ENCODE measurements at regions not wholly inside any gene's neighbourhood (a gene's known extent, or its start where the extent isn't known, plus 50 kb on each side); places are given as distances from the start of the nearest gene placed in this dataset.

GRCh38 chr11:116532066-116532465 is 240.7 kb downstream of the BUD13 start:
- no peak for DNase-seq (ENCODE audit: low spot score)

GRCh38 chr11:116530705-116531104 is 242.1 kb downstream of the BUD13 start:
- DNase-seq (ENCODE audit: low spot score): no peak

GRCh38 chr11:116529271-116529670 is 243.5 kb downstream of the BUD13 start:
- no peak for DNase-seq (ENCODE audit: low spot score)

GRCh38 chr11:116527180-116527991 is 245.4 kb downstream of the BUD13 start:
- DNase-seq (ENCODE audit: low spot score): no peak

GRCh38 chr11:116525961-116526495 is 246.8 kb downstream of the BUD13 start:
- no peak for DNase-seq (ENCODE audit: low spot score)

GRCh38 chr11:116519499-116519898 is 253.3 kb downstream of the BUD13 start:
- no peak for DNase-seq (ENCODE audit: low spot score)

GRCh38 chr11:116518141-116518540 is 254.6 kb downstream of the BUD13 start:
- DNase-seq (ENCODE audit: low spot score): no peak

GRCh38 chr11:116517584-116517983 is 255.2 kb downstream of the BUD13 start:
- no peak for DNase-seq (ENCODE audit: low spot score)

GRCh38 chr11:116517077-116517476 is 255.7 kb downstream of the BUD13 start:
- no peak for DNase-seq (ENCODE audit: low spot score)

- no peak for DNase-seq (ENCODE audit: low spot score)
These were observed 257.1 kb downstream of the BUD13 start for GRCh38 chr11:116515664-116516184.

GRCh38 chr11:116513894-116514293 is 258.9 kb downstream of the BUD13 start:
- DNase-seq (ENCODE audit: low spot score): no peak

GRCh38 chr11:116513278-116513823 is 259.4 kb downstream of the BUD13 start:
- DNase-seq (ENCODE audit: low spot score): no peak

- DNase-seq (ENCODE audit: low spot score): no peak
These were observed 259.9 kb downstream of the BUD13 start for GRCh38 chr11:116512841-116513240.

GRCh38 chr11:116511684-116512083 is 261.1 kb downstream of the BUD13 start:
- no peak for DNase-seq (ENCODE audit: low spot score)

GRCh38 chr11:116510886-116511650 is 261.7 kb downstream of the BUD13 start:
- DNase-seq (ENCODE audit: low spot score): no peak

GRCh38 chr11:116510166-116510565 is 262.6 kb downstream of the BUD13 start:
- no peak for DNase-seq (ENCODE audit: low spot score)

- DNase-seq (ENCODE audit: low spot score): no peak
These were observed 263.2 kb downstream of the BUD13 start for GRCh38 chr11:116509551-116509950.

- no peak for DNase-seq (ENCODE audit: low spot score)
These were observed 264.7 kb downstream of the BUD13 start for GRCh38 chr11:116507849-116508695.

- DNase-seq (ENCODE audit: low spot score): no peak
These were observed 265.8 kb downstream of the BUD13 start for GRCh38 chr11:116507016-116507415.

- DNase-seq (ENCODE audit: low spot score): no peak
These were observed 266.4 kb downstream of the BUD13 start for GRCh38 chr11:116506263-116506825.
